ENCODE measurements at regions not wholly inside any gene's neighbourhood (a gene's known extent, or its start where the extent isn't known, plus 50 kb on each side); places are given as distances from the start of the nearest gene placed in this dataset.

DNA sequence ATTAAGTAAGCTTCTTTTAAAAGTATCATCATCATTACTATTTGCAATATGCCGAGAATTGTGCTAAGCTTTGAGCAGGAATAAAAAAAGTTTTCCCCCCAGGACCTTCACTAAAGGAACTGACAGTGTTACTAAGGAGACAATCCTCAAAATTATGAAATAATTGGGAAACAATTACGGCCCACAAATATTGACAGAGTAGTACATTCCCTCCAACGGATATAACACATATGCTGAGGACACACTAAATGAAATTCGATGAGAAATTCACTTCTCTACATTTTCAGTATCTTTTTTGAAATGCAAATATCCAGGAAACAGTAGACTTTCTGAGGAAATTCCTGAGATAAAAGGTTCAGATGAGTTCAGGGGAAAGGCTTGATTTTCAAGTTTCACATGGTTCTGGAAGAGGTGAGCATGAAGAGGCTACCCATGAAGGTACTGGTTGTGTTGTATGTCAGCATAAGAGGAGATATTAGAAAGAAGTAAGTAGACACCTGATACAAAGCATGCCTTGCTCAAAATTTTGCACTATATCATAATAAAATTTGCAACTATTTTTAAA is 171.2 kb upstream of the NR5A2 start:
- TF ChIP-seq, protein P1, sequence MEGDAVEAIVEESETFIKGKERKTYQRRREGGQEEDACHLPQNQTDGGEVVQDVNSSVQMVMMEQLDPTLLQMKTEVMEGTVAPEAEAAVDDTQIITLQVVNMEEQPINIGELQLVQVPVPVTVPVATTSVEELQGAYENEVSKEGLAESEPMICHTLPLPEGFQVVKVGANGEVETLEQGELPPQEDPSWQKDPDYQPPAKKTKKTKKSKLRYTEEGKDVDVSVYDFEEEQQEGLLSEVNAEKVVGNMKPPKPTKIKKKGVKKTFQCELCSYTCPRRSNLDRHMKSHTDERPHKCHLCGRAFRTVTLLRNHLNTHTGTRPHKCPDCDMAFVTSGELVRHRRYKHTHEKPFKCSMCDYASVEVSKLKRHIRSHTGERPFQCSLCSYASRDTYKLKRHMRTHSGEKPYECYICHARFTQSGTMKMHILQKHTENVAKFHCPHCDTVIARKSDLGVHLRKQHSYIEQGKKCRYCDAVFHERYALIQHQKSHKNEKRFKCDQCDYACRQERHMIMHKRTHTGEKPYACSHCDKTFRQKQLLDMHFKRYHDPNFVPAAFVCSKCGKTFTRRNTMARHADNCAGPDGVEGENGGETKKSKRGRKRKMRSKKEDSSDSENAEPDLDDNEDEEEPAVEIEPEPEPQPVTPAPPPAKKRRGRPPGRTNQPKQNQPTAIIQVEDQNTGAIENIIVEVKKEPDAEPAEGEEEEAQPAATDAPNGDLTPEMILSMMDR (IDR thresholded peaks at IDR 0.05) = no peak
- TF ChIP-seq EP300 (IDR thresholded peaks at IDR 0.05) = no peak
- no peak for TF ChIP-seq POLR2A (IDR thresholded peaks at IDR 0.05)

Data from upper lobe of left lung (tissue), 4 donors.